ENCODE measurements at regions not wholly inside any gene's neighbourhood (a gene's known extent, or its start where the extent isn't known, plus 50 kb on each side); places are given as distances from the start of the nearest gene placed in this dataset.

GRCh38 chr7:88399696-88400240, 93.1 kb upstream of the STEAP4 start:
- Histone ChIP-seq H3K4me1 (no peaks in the 10 kb centered on the region), H3K9me3 (no peaks in the 10 kb centered on the region), H3K27ac (no peak overlapping the region), H3K27me3 (no peaks in the 10 kb centered on the region), H3K36me3 (no peaks in the 10 kb centered on the region), H3K4me3 (no peak overlapping the region)
- whole genome bisulfite sequencing, 2 donors, result 88 to 92% methylated on average over 5 of the region's 5 CpGs
- intact Hi-C loops (cut with DNase I), result no loop called here
- TF ChIP-seq CTCF (IDR thresholded peaks at IDR 0.05) (no peak), EP300 (IDR thresholded peaks at IDR 0.05) (no peak), POLR2A (IDR thresholded peaks at IDR 0.05) (no peak), POLR2AphosphoS5 (IDR thresholded peaks at IDR 0.05) (no peak)
- no peak for DNase-seq

GRCh38 chr7:88399036-88399435, 92.3 kb upstream of the STEAP4 start:
- TF ChIP-seq POLR2AphosphoS5 (IDR thresholded peaks at IDR 0.05), result no peak
- no peak for TF ChIP-seq CTCF (IDR thresholded peaks at IDR 0.05)
- TF ChIP-seq EP300 (IDR thresholded peaks at IDR 0.05), result no peak
- no peak for TF ChIP-seq POLR2A (IDR thresholded peaks at IDR 0.05)
- WGBS, 2 donors, result 77 to 84% methylated on average over 9 of the region's 9 CpGs
- H3K36me3 ChIP-seq, result no peaks in the 10 kb centered on the region
- H3K4me1 ChIP-seq, result no peaks in the 10 kb centered on the region
- no peaks in the 10 kb centered on the region for H3K9me3 ChIP-seq
- H3K4me3 ChIP-seq, result no peak overlapping the region
- no peaks in the 10 kb centered on the region for H3K27me3 ChIP-seq
- DNase-seq, result no peak
- no peak overlapping the region for H3K27ac ChIP-seq
- intact Hi-C loops (cut with DNase I), result no loop called here

DNA sequence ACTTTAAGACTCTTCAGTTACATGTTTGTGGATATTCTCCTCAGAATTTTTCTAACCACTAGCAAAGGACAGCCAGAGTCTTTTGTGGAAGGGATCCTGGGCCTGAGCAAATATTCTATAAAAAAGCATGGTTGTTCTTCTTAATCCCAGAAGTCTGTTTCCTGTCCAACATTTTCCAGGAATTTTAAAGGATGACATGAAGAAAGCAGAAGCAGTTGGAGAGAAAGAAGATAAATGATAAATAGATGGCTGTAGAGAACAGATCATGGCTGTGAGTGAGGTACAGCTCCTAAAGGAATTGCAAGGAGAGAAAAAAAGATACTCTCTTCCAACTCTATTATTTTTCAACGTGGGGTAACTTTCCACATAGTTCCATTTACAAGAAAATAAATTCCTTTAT, 91.8 kb upstream of the STEAP4 start:
- TF ChIP-seq EP300 (IDR thresholded peaks at IDR 0.05) (no peak), POLR2A (IDR thresholded peaks at IDR 0.05) (no peak), POLR2AphosphoS5 (IDR thresholded peaks at IDR 0.05) (no peak), CTCF (IDR thresholded peaks at IDR 0.05) (no peak)
- Histone ChIP-seq H3K27me3 (no peaks in the 10 kb centered on the region), H3K9me3 (no peaks in the 10 kb centered on the region), H3K4me3 (no peak overlapping the region), H3K36me3 (no peaks in the 10 kb centered on the region), H3K4me1 (no peaks in the 10 kb centered on the region), H3K27ac (no peak overlapping the region)
- intact Hi-C loops (cut with DNase I), result no loop called here
- WGBS, 2 donors, result 61 to 63% methylated on average over 1 of the region's 1 CpG
- DNase-seq, result no peak

DNA sequence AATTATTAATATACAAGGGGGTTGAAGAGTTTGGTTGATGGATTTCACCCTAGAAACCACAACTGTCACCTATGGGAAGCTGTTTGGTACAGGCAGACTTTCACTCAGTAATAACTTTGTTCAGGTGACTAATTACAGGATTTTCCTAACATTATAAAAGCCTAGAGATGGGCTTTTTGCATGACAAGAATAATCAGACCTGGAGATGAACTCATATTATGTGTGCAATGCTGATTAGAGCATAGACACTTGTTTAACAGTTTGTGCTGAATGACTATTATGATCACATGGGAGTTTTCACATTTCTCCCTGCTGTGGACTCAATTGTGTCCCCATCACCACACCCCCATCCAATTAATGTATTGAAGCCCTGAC, 90.2 kb upstream of the STEAP4 start:
- intact Hi-C loops (cut with DNase I), result no loop called here
- Histone ChIP-seq H3K4me3 (no peak overlapping the region), H3K36me3 (no peaks in the 10 kb centered on the region), H3K9me3 (no peaks in the 10 kb centered on the region), H3K4me1 (no peaks in the 10 kb centered on the region), H3K27me3 (no peaks in the 10 kb centered on the region), H3K27ac (no peak overlapping the region)
- TF ChIP-seq CTCF (IDR thresholded peaks at IDR 0.05), result no peak
- no peak for DNase-seq

GRCh38 chr7:88396295-88396947, 89.7 kb upstream of the STEAP4 start:
- intact Hi-C loops (cut with DNase I), result no loop called here
- Histone ChIP-seq H3K27me3 (no peaks in the 10 kb centered on the region), H3K4me3 (no peak overlapping the region), H3K36me3 (no peaks in the 10 kb centered on the region), H3K9me3 (no peaks in the 10 kb centered on the region), H3K27ac (no peak overlapping the region), H3K4me1 (no peaks in the 10 kb centered on the region)
- WGBS, 2 donors, result 76 to 88% methylated on average over 2 of the region's 2 CpGs
- TF ChIP-seq CTCF (IDR thresholded peaks at IDR 0.05) (no peak), POLR2A (IDR thresholded peaks at IDR 0.05) (no peak), EP300 (IDR thresholded peaks at IDR 0.05) (no peak), POLR2AphosphoS5 (IDR thresholded peaks at IDR 0.05) (no peak)
- no peak for DNase-seq
